A673 (cell line): ENCODE measurements at regions not wholly inside any gene's neighbourhood (a gene's known extent, or its start where the extent isn't known, plus 50 kb on each side); places are given as distances from the start of the nearest gene placed in this dataset.

Experiments
- BruUV-seq: library from RNA; stranded (reverse); fragments of 400-500 nt; replicated peaks from 2 replicates; lab custom pipeline; 2021; lab: Mats Ljungman, UMichigan
- CTCF ChIA-PET: fragments of 300-600 bp; sonication (Branson Sonifier 250); formaldehyde crosslinking; loops from one replicate; lab custom pipeline; 2022; ENCODE audit warnings: antibody characterized with exemption; lab: Charles Lee
- POLR2A ChIA-PET: fragments of 300-600 bp; sonication (Branson Sonifier 250); formaldehyde crosslinking; loops from one replicate; lab custom pipeline; 2022; ENCODE audit warnings: antibody characterized with exemption; ENCODE audit not compliant: low non-redundant PET; lab: Charles Lee
- DNase-seq: peaks from one replicate; pipeline ENCODE4 v3.0.0-alpha.2; 2015; ENCODE audit warnings: low spot score
- H3K27ac ChIP-seq: fragments of 200-600 bp; sonication (generic); 2 replicates; pipeline ENCODE4 v1.5.1; 2016; ENCODE audit warnings: mixed run types, low read depth, mild to moderate bottlenecking, mixed read lengths, antibody characterized with exemption, low read length; ENCODE audit not compliant: poor library complexity, severe bottlenecking
- H3K27me3 ChIP-seq: fragments of 200-600 bp; sonication (generic); replicated peaks from 2 replicates; pipeline ENCODE4 v1.6.1; 2017; ENCODE audit warnings: mixed run types, low read depth, mild to moderate bottlenecking, mixed read lengths, antibody characterized with exemption, low read length; ENCODE audit not compliant: insufficient read depth, poor library complexity
- H3K36me3 ChIP-seq: fragments of 200-600 bp; sonication (generic); 2 replicates; pipeline ENCODE4 v1.6.1; 2016; ENCODE audit warnings: mixed run types, mild to moderate bottlenecking, mixed read lengths, antibody characterized with exemption, low read length; ENCODE audit not compliant: insufficient read depth, poor library complexity, severe bottlenecking
- H3K4me1 ChIP-seq: fragments of 200-600 bp; sonication (generic); 2 replicates; pipeline ENCODE4 v1.6.1; 2017; ENCODE audit warnings: mixed run types, mild to moderate bottlenecking, mixed read lengths, antibody characterized with exemption, low read length; ENCODE audit not compliant: insufficient read depth, poor library complexity, severe bottlenecking
- H3K4me3 ChIP-seq: fragments of 200-600 bp; sonication (generic); 2 replicates; pipeline ENCODE4 v1.5.1; 2016; ENCODE audit warnings: low read depth, mixed run types, mild to moderate bottlenecking, mixed read lengths, low read length; ENCODE audit not compliant: poor library complexity, severe bottlenecking
- H3K9me3 ChIP-seq: fragments of 200-600 bp; sonication (generic); 2 replicates; pipeline ENCODE4 v1.6.1; 2016; ENCODE audit warnings: mixed run types, low read depth, mild to moderate bottlenecking, mixed read lengths, antibody characterized with exemption, low read length; ENCODE audit not compliant: poor library complexity, severe bottlenecking
- EZH2 ChIP-seq: fragments of 200-600 bp; sonication (generic); IDR thresholded peaks from 2 replicates; pipeline ENCODE4 v1.6.1; 2017; ENCODE audit warnings: borderline replicate concordance, low read depth, mild to moderate bottlenecking, mixed read lengths, antibody characterized with exemption, low read length; ENCODE audit not compliant: poor library complexity, severe bottlenecking
- intact Hi-C: fragments of 100-400 bp; cut with micrococcal nuclease; formaldehyde crosslinking; loops from one replicate; pipeline ENCODE4 v1.10.0; 2022; ENCODE audit not compliant: unreplicated experiment
- TF ChIP-seq, protein P1 (sequence below): fragments of 300-800, 200-600 bp; sonication (generic); conservative IDR thresholded peaks from 2 replicates; pipeline ENCODE4 v1.5.1; 2017; ENCODE audit warnings: low read depth, mild to moderate bottlenecking, antibody characterized with exemption, low read length, moderate library complexity, mixed read lengths

DNA sequence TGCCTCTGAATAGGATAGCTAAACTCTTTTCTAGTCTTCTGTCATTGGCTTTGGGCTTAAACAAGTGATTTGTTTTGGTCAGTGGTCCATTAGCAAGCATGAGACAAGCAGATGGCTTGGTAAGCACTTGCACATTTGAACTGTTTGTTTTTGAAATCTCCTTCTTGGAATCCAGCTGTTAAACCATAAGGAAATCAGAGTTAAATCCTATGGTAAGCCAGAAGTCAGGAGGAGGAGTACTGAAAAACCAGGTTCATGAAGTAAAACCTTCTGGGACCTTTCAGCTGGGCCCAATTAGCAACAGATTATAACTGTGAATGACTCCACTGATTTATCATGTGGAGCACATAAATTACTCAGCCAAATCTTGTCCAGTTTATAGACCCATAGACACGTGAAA, 1042.5 kb upstream of the PABPC4L start:
- Histone ChIP-seq H3K9me3 (no peaks in the 10 kb centered on the region), H3K4me3 (no peak overlapping the region), H3K36me3 (no peaks in the 10 kb centered on the region), H3K4me1 (peaks cover 7% of the 10 kb centered on the region), H3K27ac (no peak overlapping the region), H3K27me3 (no peaks in the 10 kb centered on the region)
- intact Hi-C loops, result no loop called here
- ChIA-PET CTCF (no interaction called here), POLR2A (no interaction called here)
- DNase-seq, result no peak
- no TSS peak for BruUV-seq
- no peak for TF ChIP-seq EZH2
- TF ChIP-seq, protein P1, sequence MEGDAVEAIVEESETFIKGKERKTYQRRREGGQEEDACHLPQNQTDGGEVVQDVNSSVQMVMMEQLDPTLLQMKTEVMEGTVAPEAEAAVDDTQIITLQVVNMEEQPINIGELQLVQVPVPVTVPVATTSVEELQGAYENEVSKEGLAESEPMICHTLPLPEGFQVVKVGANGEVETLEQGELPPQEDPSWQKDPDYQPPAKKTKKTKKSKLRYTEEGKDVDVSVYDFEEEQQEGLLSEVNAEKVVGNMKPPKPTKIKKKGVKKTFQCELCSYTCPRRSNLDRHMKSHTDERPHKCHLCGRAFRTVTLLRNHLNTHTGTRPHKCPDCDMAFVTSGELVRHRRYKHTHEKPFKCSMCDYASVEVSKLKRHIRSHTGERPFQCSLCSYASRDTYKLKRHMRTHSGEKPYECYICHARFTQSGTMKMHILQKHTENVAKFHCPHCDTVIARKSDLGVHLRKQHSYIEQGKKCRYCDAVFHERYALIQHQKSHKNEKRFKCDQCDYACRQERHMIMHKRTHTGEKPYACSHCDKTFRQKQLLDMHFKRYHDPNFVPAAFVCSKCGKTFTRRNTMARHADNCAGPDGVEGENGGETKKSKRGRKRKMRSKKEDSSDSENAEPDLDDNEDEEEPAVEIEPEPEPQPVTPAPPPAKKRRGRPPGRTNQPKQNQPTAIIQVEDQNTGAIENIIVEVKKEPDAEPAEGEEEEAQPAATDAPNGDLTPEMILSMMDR, result no peak

DNA sequence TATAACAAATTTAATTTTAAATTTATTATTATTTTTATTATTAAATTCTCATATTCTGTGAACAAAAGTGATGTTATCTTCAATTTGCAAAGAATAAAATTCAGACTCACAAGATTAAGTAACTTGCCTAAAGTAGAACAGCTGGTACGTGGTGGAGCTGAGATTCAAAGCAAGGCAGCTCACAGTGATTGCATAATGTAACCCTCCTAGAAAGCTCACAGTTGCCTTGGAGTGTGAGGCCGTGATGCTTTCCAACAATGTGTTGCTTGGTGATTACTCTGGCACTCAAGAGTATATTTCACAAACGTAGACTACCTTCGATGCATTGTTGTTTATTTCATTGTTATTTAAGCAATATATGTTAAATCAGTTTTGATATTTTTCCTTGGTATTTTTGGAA, 1039.2 kb upstream of the PABPC4L start:
- no TSS peak for BruUV-seq
- Histone ChIP-seq H3K4me1 (peaks cover 5% of the 10 kb centered on the region), H3K9me3 (no peaks in the 10 kb centered on the region), H3K27ac (no peak overlapping the region), H3K27me3 (no peaks in the 10 kb centered on the region), H3K36me3 (no peaks in the 10 kb centered on the region), H3K4me3 (no peak overlapping the region)
- DNase-seq, result peak; percentile 16
- ChIA-PET CTCF (no interaction called here), POLR2A (no interaction called here)
- intact Hi-C loops, result no loop called here
- TF ChIP-seq, protein P1, result no peak
- TF ChIP-seq EZH2, result no peak

DNA sequence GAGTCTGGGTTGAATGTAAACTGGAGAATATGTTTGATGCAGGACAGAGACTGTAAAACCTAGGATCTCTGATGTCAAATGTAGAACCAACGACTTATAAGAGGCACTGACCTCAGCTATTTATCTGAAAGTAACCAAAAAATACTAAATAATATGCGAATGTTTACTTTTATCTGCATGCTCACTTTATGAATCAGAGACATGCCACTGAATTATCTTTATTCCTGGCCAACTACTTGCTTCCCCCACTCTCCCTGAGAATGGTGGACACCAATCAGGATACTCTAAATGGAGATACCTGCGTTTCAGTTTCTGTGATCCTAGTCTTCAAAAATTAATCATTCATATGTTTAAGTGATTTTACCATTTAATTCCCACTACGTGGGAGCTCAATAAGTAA, 1038.4 kb upstream of the PABPC4L start:
- ChIA-PET POLR2A (no interaction called here), CTCF (no interaction called here)
- H3K36me3 ChIP-seq, result no peaks in the 10 kb centered on the region
- H3K4me3 ChIP-seq, result no peak overlapping the region
- TF ChIP-seq, protein P1, result no peak
- DNase-seq, result no peak
- no peaks in the 10 kb centered on the region for H3K9me3 ChIP-seq
- no TSS peak for BruUV-seq
- H3K4me1 ChIP-seq, result peaks cover 5% of the 10 kb centered on the region
- intact Hi-C loops, result no loop called here
- H3K27me3 ChIP-seq, result no peaks in the 10 kb centered on the region
- H3K27ac ChIP-seq, result no peak overlapping the region
